OCI-LY7 (cell line): ENCODE measurements at regions not wholly inside any gene's neighbourhood (a gene's known extent, or its start where the extent isn't known, plus 50 kb on each side); places are given as distances from the start of the nearest gene placed in this dataset.

Experiments used
- BruUV-seq: library from RNA; stranded (reverse); fragments of 400-500 nt; replicated peaks from 2 replicates; lab custom pipeline; 2021; lab: Mats Ljungman, UMichigan
- CTCF ChIA-PET: fragments of 300-600 bp; sonication (Branson Sonifier 250); formaldehyde crosslinking; loops from one replicate; lab custom pipeline; 2022; ENCODE audit warnings: antibody characterized with exemption; ENCODE audit not compliant: unreplicated experiment; lab: Charles Lee
- POLR2A ChIA-PET: fragments of 300-600 bp; sonication (Branson Sonifier 250); formaldehyde crosslinking; loops from one replicate; lab custom pipeline; 2022; ENCODE audit warnings: antibody characterized with exemption; lab: Charles Lee
- DNase-seq: peaks from one replicate; pipeline ENCODE4 v3.0.0-alpha.2; 2015; ENCODE audit warnings: low spot score
- H2AFZ ChIP-seq: fragments of 200-600 bp; sonication (generic), shearing (Covaris generic); 2 replicates; pipeline ENCODE4 v1.6.1; 2014; ENCODE audit warnings: mild to moderate bottlenecking, antibody characterized with exemption, low read length, moderate library complexity
- H3K27ac ChIP-seq: fragments of 200-600 bp; sonication (generic); 2 replicates; pipeline ENCODE4 v1.5.1; 2014; ENCODE audit warnings: mixed run types, low read depth, mild to moderate bottlenecking, moderate library complexity, low read length, inconsistent platforms; ENCODE audit not compliant: poor library complexity, severe bottlenecking
- H3K36me3 ChIP-seq: fragments of 200-600 bp; sonication (generic); 2 replicates; pipeline ENCODE4 v1.6.1; 2014; ENCODE audit warnings: mild to moderate bottlenecking, antibody characterized with exemption, low read length, moderate library complexity, mixed read lengths; ENCODE audit not compliant: insufficient read depth
- H3K4me1 ChIP-seq: fragments of 200-600 bp; sonication (generic); 2 replicates; pipeline ENCODE4 v1.5.1; 2014; ENCODE audit warnings: mild to moderate bottlenecking, low read length; ENCODE audit not compliant: insufficient read depth, poor library complexity, severe bottlenecking
- H3K4me2 ChIP-seq: fragments of 200-600 bp; sonication (generic); 2 replicates; pipeline ENCODE4 v1.6.1; 2014; ENCODE audit warnings: mild to moderate bottlenecking, low read length
- H3K4me3 ChIP-seq: fragments of 200-600 bp; sonication (generic); 2 replicates; pipeline ENCODE4 v1.5.1; 2014; ENCODE audit warnings: mild to moderate bottlenecking, low read depth, low read length; ENCODE audit not compliant: poor library complexity, severe bottlenecking
- H3K79me2 ChIP-seq: fragments of 200-600 bp; sonication (generic); 2 replicates; pipeline ENCODE4 v1.6.1; 2016; ENCODE audit warnings: low read depth, mild to moderate bottlenecking, low read length, moderate library complexity, mixed read lengths; ENCODE audit not compliant: insufficient read depth
- H3K9me2 ChIP-seq: fragments of 200-600 bp; sonication (generic); 2 replicates; pipeline ENCODE4 v1.6.1; 2016; ENCODE audit warnings: mild to moderate bottlenecking, low read length, mixed read lengths; ENCODE audit not compliant: insufficient read depth
- H3K9me3 ChIP-seq: fragments of 200-600 bp; sonication (generic); 2 replicates; pipeline ENCODE4 v1.6.1; 2014; ENCODE audit warnings: mild to moderate bottlenecking, mixed run types, low read length, mixed read lengths
- H4K20me1 ChIP-seq: fragments of 200-600 bp; sonication (generic); 2 replicates; pipeline ENCODE4 v1.6.1; 2014; ENCODE audit warnings: mild to moderate bottlenecking, antibody characterized with exemption, low read length, moderate library complexity, mixed read lengths; ENCODE audit not compliant: insufficient read depth
- EZH2phosphoT487 ChIP-seq: fragments of 200-600 bp; sonication (generic); IDR thresholded peaks from 2 replicates; pipeline ENCODE4 v1.6.1; 2018; ENCODE audit warnings: low read depth, borderline replicate concordance, mild to moderate bottlenecking, mixed run types, antibody characterized with exemption, low read length, moderate library complexity, mixed read lengths
- intact Hi-C: fragments of 100-400 bp; cut with micrococcal nuclease; formaldehyde crosslinking; loops from one replicate; pipeline ENCODE4 v1.10.0; 2022; ENCODE audit not compliant: unreplicated experiment
- TF ChIP-seq, protein P1 (sequence below): fragments of 200-600 bp; sonication (generic); conservative IDR thresholded peaks from 2 replicates; pipeline ENCODE4 v1.5.1; 2014; ENCODE audit warnings: mild to moderate bottlenecking, antibody characterized with exemption, low read length, moderate library complexity, mixed read lengths

DNA sequence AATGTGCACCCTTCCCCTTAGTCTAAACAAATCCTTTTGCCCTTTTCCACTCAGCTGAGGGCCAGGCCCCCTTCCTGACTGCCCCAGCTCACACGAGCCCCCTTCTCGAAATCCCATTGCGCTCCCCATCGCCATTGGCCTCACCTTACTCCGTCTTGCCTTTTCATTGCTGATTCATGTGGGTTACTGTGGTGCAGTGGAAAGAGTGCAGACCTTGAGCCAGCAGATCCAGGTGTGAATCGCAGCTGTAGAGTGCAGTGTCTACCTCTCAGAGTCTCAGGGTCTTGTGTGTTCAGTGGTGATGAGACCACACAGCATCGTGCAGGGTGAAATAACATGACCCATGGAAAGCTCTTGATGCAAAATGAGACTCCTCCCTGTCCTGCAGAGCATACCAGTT lies 132.4 kb upstream of the APCDD1 start:
- Histone ChIP-seq H3K4me3 (no peak overlapping the region), H3K36me3 (no peaks in the 10 kb centered on the region), H3K9me3 (no peaks in the 10 kb centered on the region), H2AFZ (no peak overlapping the region), H3K9me2 (no peaks in the 10 kb centered on the region), H3K4me2 (no peak overlapping the region), H3K27ac (no peak overlapping the region), H4K20me1 (no peaks in the 10 kb centered on the region), H3K4me1 (no peaks in the 10 kb centered on the region), H3K79me2 (no peaks in the 10 kb centered on the region)
- no peak for DNase-seq
- intact Hi-C loops: no loop called here
- POLR2A ChIA-PET: interaction anchor here (1.3 kb wide), 2 partner anchors 13 to 17 kb away, joined by 4 read pairs; no protein-coding TSS in a partner anchor
- TF ChIP-seq, protein P1, sequence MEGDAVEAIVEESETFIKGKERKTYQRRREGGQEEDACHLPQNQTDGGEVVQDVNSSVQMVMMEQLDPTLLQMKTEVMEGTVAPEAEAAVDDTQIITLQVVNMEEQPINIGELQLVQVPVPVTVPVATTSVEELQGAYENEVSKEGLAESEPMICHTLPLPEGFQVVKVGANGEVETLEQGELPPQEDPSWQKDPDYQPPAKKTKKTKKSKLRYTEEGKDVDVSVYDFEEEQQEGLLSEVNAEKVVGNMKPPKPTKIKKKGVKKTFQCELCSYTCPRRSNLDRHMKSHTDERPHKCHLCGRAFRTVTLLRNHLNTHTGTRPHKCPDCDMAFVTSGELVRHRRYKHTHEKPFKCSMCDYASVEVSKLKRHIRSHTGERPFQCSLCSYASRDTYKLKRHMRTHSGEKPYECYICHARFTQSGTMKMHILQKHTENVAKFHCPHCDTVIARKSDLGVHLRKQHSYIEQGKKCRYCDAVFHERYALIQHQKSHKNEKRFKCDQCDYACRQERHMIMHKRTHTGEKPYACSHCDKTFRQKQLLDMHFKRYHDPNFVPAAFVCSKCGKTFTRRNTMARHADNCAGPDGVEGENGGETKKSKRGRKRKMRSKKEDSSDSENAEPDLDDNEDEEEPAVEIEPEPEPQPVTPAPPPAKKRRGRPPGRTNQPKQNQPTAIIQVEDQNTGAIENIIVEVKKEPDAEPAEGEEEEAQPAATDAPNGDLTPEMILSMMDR: no peak
- TF ChIP-seq EZH2phosphoT487: no peak
- BruUV-seq: no TSS peak
- CTCF ChIA-PET: no interaction called here

GRCh38 chr18:10322435-10322834 lies 132.0 kb upstream of the APCDD1 start:
- no peaks in the 10 kb centered on the region for H4K20me1 ChIP-seq
- DNase-seq: no peak
- H2AFZ ChIP-seq: no peak overlapping the region
- H3K9me3 ChIP-seq: no peaks in the 10 kb centered on the region
- no peak overlapping the region for H3K4me3 ChIP-seq
- no peaks in the 10 kb centered on the region for H3K9me2 ChIP-seq
- BruUV-seq: no TSS peak
- ChIA-PET POLR2A (interaction anchor here (1.3 kb wide), 1 partner anchor 17 kb away, joined by 4 read pairs; no protein-coding TSS in a partner anchor), CTCF (no interaction called here)
- no peak overlapping the region for H3K4me2 ChIP-seq
- intact Hi-C loops: no loop called here
- no peaks in the 10 kb centered on the region for H3K4me1 ChIP-seq
- no peaks in the 10 kb centered on the region for H3K79me2 ChIP-seq
- H3K27ac ChIP-seq: no peak overlapping the region
- no peaks in the 10 kb centered on the region for H3K36me3 ChIP-seq
- TF ChIP-seq, protein P1: no peak
- no peak for TF ChIP-seq EZH2phosphoT487

- no peaks in the 10 kb centered on the region for H3K79me2 ChIP-seq
- POLR2A ChIA-PET: no interaction called here
- no peaks in the 10 kb centered on the region for H4K20me1 ChIP-seq
- H3K27ac ChIP-seq: no peak overlapping the region
- no peak for DNase-seq
- no peaks in the 10 kb centered on the region for H3K9me2 ChIP-seq
- no peak overlapping the region for H3K4me2 ChIP-seq
- TF ChIP-seq, protein P1: no peak
- no peak for TF ChIP-seq EZH2phosphoT487
- CTCF ChIA-PET: no interaction called here
- no peaks in the 10 kb centered on the region for H3K9me3 ChIP-seq
- intact Hi-C loops: no loop called here
- H2AFZ ChIP-seq: no peak overlapping the region
- H3K4me3 ChIP-seq: no peak overlapping the region
- no TSS peak for BruUV-seq
- H3K4me1 ChIP-seq: no peaks in the 10 kb centered on the region
- no peaks in the 10 kb centered on the region for H3K36me3 ChIP-seq
These were observed 125.3 kb upstream of the APCDD1 start for GRCh38 chr18:10329101-10329500.
